ENCODE measurements at regions not wholly inside any gene's neighbourhood (a gene's known extent, or its start where the extent isn't known, plus 50 kb on each side); places are given as distances from the start of the nearest gene placed in this dataset.

- no peak overlapping the region for H3K27ac ChIP-seq
- WGBS, 3 donors, result 87 to 96% (median 91%) methylated on average over 5 of the region's 5 CpGs
- no peaks in the 10 kb centered on the region for H3K36me3 ChIP-seq
- no peaks in the 10 kb centered on the region for H3K27me3 ChIP-seq
- TF ChIP-seq EP300 (IDR thresholded peaks at IDR 0.05), result no peak
- no peak for TF ChIP-seq POLR2A (IDR thresholded peaks at IDR 0.05)
- no peak for TF ChIP-seq CTCF (IDR thresholded peaks at IDR 0.05)
- intact Hi-C loops (cut with DNase I), result no loop called here
- H3K4me3 ChIP-seq, result no peak overlapping the region
- no peaks in the 10 kb centered on the region for H3K9me3 ChIP-seq
- DNase-seq, result no peak
- no peaks in the 10 kb centered on the region for H3K4me1 ChIP-seq (ENCODE audit: insufficient read depth)
These were observed 50.0 kb upstream of the TRPM1 start for GRCh38 chr15:31151301-31152233.

GRCh38 chr15:31153531-31153930 lies 52.0 kb upstream of the TRPM1 start:
- TF ChIP-seq POLR2A (IDR thresholded peaks at IDR 0.05), result no peak
- TF ChIP-seq EP300 (IDR thresholded peaks at IDR 0.05), result no peak
- no peak for TF ChIP-seq CTCF (IDR thresholded peaks at IDR 0.05)

GRCh38 chr15:31155151-31155550 lies 53.6 kb upstream of the TRPM1 start:
- Histone ChIP-seq H3K36me3 (no peaks in the 10 kb centered on the region), H3K4me3 (no peak overlapping the region), H3K27ac (no peak overlapping the region), H3K4me1 (ENCODE audit: insufficient read depth) (no peaks in the 10 kb centered on the region), H3K27me3 (no peaks in the 10 kb centered on the region), H3K9me3 (no peaks in the 10 kb centered on the region)
- intact Hi-C loops (cut with DNase I), result no loop called here
- TF ChIP-seq CTCF (IDR thresholded peaks at IDR 0.05) (no peak), POLR2A (IDR thresholded peaks at IDR 0.05) (no peak), EP300 (IDR thresholded peaks at IDR 0.05) (no peak)
- no peak for DNase-seq
- WGBS, 3 donors, result 67 to 72% (median 70%) methylated on average over 7 of the region's 7 CpGs

More at GRCh38 chr15:31153531-31153930, 52.0 kb upstream of the TRPM1 start:
- H3K27ac ChIP-seq, result no peak overlapping the region
- H3K4me1 ChIP-seq (ENCODE audit: insufficient read depth), result no peaks in the 10 kb centered on the region
- no peaks in the 10 kb centered on the region for H3K36me3 ChIP-seq
- 85 to 93% (median 86%) methylated on average over 7 of the region's 7 CpGs for WGBS, 3 donors
- no peaks in the 10 kb centered on the region for H3K9me3 ChIP-seq
- no peak for DNase-seq
- intact Hi-C loops (cut with DNase I), result no loop called here
- no peak overlapping the region for H3K4me3 ChIP-seq
- no peaks in the 10 kb centered on the region for H3K27me3 ChIP-seq

- DNase-seq, result no peak
- no peaks in the 10 kb centered on the region for H3K36me3 ChIP-seq
- H3K4me1 ChIP-seq (ENCODE audit: insufficient read depth), result no peaks in the 10 kb centered on the region
- H3K9me3 ChIP-seq, result no peaks in the 10 kb centered on the region
- no peak for TF ChIP-seq EP300 (IDR thresholded peaks at IDR 0.05)
- TF ChIP-seq POLR2A (IDR thresholded peaks at IDR 0.05), result no peak
- TF ChIP-seq CTCF (IDR thresholded peaks at IDR 0.05), result no peak
- H3K27ac ChIP-seq, result no peak overlapping the region
- intact Hi-C loops (cut with DNase I), result no loop called here
- H3K27me3 ChIP-seq, result no peaks in the 10 kb centered on the region
- H3K4me3 ChIP-seq, result no peak overlapping the region
- 97 to 100% (median 98%) methylated on average over 1 of the region's 1 CpG for WGBS, 3 donors
These were observed 54.7 kb upstream of the TRPM1 start for GRCh38 chr15:31156226-31156625.

Data from ovary (tissue), 7 donors.